ENCODE measurements at regions not wholly inside any gene's neighbourhood (a gene's known extent, or its start where the extent isn't known, plus 50 kb on each side); places are given as distances from the start of the nearest gene placed in this dataset.

DNA sequence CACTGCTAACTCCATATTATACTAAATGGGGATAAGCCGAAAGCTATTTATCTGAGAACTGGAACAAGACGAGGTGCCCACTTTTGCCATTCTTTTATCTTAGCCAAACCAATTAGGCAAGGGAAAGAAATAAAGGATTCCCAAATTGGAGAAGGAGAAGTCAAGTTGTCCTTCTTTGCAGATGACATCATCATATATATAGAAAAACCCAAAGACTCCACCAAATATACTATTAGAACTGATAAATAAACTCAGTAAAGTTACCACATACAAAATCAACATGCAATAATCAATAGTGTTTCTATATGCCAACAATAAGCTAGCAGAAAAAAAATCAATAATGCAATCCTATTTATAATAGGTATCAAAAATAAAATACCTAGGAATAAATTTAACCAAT, 570.3 kb upstream of the EPHA7 start:
- no peak for DNase-seq (ENCODE audit: low spot score)
- H3K4me1 Mint-ChIP-seq (ENCODE audit: low read depth) = peaks cover 52% of the 10 kb centered on the region
- TF ChIP-seq CTCF (IDR thresholded peaks at IDR 0.05) = no peak
- peaks cover 4% of the 10 kb centered on the region for H3K36me3 Mint-ChIP-seq (ENCODE audit: low read depth)
- no peak overlapping the region for H3K4me3 Mint-ChIP-seq (ENCODE audit: unreplicated experiment)
- peaks cover 13% of the 10 kb centered on the region for H3K9me3 Mint-ChIP-seq (ENCODE audit: low read depth)
- H3K27me3 Mint-ChIP-seq (ENCODE audit: low read depth) = no peaks in the 10 kb centered on the region
- no peak overlapping the region for H3K27ac Mint-ChIP-seq (ENCODE audit: unreplicated experiment)

- H3K27me3 Mint-ChIP-seq (ENCODE audit: low read depth) = no peaks in the 10 kb centered on the region
- peak overlapping the region; percentile 28 for H3K4me3 Mint-ChIP-seq (ENCODE audit: unreplicated experiment)
- H3K27ac Mint-ChIP-seq (ENCODE audit: unreplicated experiment) = peak overlapping the region; percentile 45
- no peak for TF ChIP-seq CTCF (IDR thresholded peaks at IDR 0.05)
- DNase-seq (ENCODE audit: low spot score) = no peak
- H3K4me1 Mint-ChIP-seq (ENCODE audit: low read depth) = peaks cover 31% of the 10 kb centered on the region
- peaks cover 12% of the 10 kb centered on the region for H3K9me3 Mint-ChIP-seq (ENCODE audit: low read depth)
- peaks cover 4% of the 10 kb centered on the region for H3K36me3 Mint-ChIP-seq (ENCODE audit: low read depth)
Measured at GRCh38 chr6:93985953-93986352, 566.6 kb upstream of the EPHA7 start.

GRCh38 chr6:93975159-93975558, 555.8 kb upstream of the EPHA7 start:
- no peak for TF ChIP-seq CTCF (IDR thresholded peaks at IDR 0.05)
- Mint-ChIP-seq H3K27ac (ENCODE audit: unreplicated experiment) (no peak overlapping the region), H3K4me1 (ENCODE audit: low read depth) (peaks cover 29% of the 10 kb centered on the region), H3K27me3 (ENCODE audit: low read depth) (no peaks in the 10 kb centered on the region), H3K4me3 (ENCODE audit: unreplicated experiment) (no peak overlapping the region), H3K36me3 (ENCODE audit: low read depth) (peaks cover 1% of the 10 kb centered on the region), H3K9me3 (ENCODE audit: low read depth) (peaks cover 3% of the 10 kb centered on the region)
- DNase-seq (ENCODE audit: low spot score) = no peak

DNA sequence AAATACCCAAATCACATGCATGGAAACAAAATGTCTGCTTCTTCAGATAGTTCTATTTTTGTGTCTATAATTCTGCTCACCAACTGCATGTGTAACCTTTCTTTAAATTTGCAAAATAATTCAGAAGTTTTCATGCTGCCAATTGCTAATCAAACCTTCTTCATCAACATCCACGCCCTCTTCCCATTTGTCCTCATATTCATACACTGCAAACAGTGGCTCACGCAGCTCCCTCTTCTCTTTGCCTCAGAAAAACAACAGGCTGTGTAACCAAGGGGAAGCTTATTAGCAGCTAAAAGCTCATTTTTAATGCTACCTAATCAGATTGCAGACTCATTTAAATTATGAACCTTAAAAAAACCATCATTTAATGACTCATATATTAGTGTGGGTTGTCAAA, 555.0 kb upstream of the EPHA7 start:
- no peak for DNase-seq (ENCODE audit: low spot score)
- peaks cover 3% of the 10 kb centered on the region for H3K9me3 Mint-ChIP-seq (ENCODE audit: low read depth)
- peaks cover 1% of the 10 kb centered on the region for H3K36me3 Mint-ChIP-seq (ENCODE audit: low read depth)
- no peak for TF ChIP-seq CTCF (IDR thresholded peaks at IDR 0.05)
- H3K4me1 Mint-ChIP-seq (ENCODE audit: low read depth) = peaks cover 29% of the 10 kb centered on the region
- H3K4me3 Mint-ChIP-seq (ENCODE audit: unreplicated experiment) = no peak overlapping the region
- no peaks in the 10 kb centered on the region for H3K27me3 Mint-ChIP-seq (ENCODE audit: low read depth)
- H3K27ac Mint-ChIP-seq (ENCODE audit: unreplicated experiment) = no peak overlapping the region

- Mint-ChIP-seq H3K9me3 (ENCODE audit: low read depth) (peaks cover 3% of the 10 kb centered on the region), H3K27me3 (ENCODE audit: low read depth) (no peaks in the 10 kb centered on the region), H3K27ac (ENCODE audit: unreplicated experiment) (peak overlapping the region; percentile 32), H3K4me3 (ENCODE audit: unreplicated experiment) (no peak overlapping the region), H3K36me3 (ENCODE audit: low read depth) (peaks cover 1% of the 10 kb centered on the region), H3K4me1 (ENCODE audit: low read depth) (peaks cover 25% of the 10 kb centered on the region)
- TF ChIP-seq CTCF (IDR thresholded peaks at IDR 0.05) = no peak
- no peak for DNase-seq (ENCODE audit: low spot score)
Measured at GRCh38 chr6:93972791-93973190, 553.4 kb upstream of the EPHA7 start.

All from chondrocyte (in vitro differentiated cells).